Keratinocyte (primary cell): ENCODE measurements at regions not wholly inside any gene's neighbourhood (a gene's known extent, or its start where the extent isn't known, plus 50 kb on each side); places are given as distances from the start of the nearest gene placed in this dataset.

ENCODE experiments used
- DNase-seq: peaks from one replicate; pipeline ENCODE4 v3.0.0-alpha.2; 2011; ENCODE audit warnings: low read depth, missing footprints, low spot score
- FAIRE-seq: peaks from 2 replicates; lab custom pipeline; 2011; peaks lifted over from hg19 to GRCh38; lab: Jason Lieb, UNC
- H2AFZ ChIP-seq: 2 replicates; pipeline ENCODE4 v1.6.0; 2012; ENCODE audit warnings: low read length, control low read depth, inconsistent platforms; ENCODE audit not compliant: control insufficient read depth
- H3K27ac ChIP-seq: 2 replicates; pipeline ENCODE4 v1.5.1; 2011; ENCODE audit warnings: low read length; ENCODE audit not compliant: control insufficient read depth, insufficient read depth
- H3K27me3 ChIP-seq: 3 replicates; pipeline ENCODE4 v1.6.0; 2011; ENCODE audit warnings: low read length; ENCODE audit not compliant: control insufficient read depth, insufficient read depth; ENCODE audit errors: extremely low read depth
- H3K36me3 ChIP-seq, 2 experiments: 2 replicates in 1 of 2; 3 replicates in 1 of 2; pipeline ENCODE4 v1.5.1; 2011; ENCODE audit warnings: low read length in 2 of 2, mild to moderate bottlenecking in 1 of 2; ENCODE audit not compliant: control insufficient read depth in 2 of 2, insufficient read depth in 2 of 2; ENCODE audit errors: extremely low read depth in 1 of 2
- H3K4me1 ChIP-seq: 3 replicates; pipeline ENCODE4 v1.5.1; 2011; ENCODE audit warnings: low read length; ENCODE audit not compliant: control insufficient read depth, insufficient read depth; ENCODE audit errors: extremely low read depth
- H3K4me2 ChIP-seq: 3 replicates; pipeline ENCODE4 v1.6.0; 2011; ENCODE audit warnings: low read depth, low read length; ENCODE audit not compliant: control insufficient read depth, insufficient read depth; ENCODE audit errors: extremely low read depth
- H3K4me3 ChIP-seq, 3 experiments: fragments of 200-600 bp in 1 of 3; sonication (generic) in 1 of 3; 2 replicates in 2 of 3; 3 replicates in 1 of 3; pipeline ENCODE4 v1.5.1; 2011 to 2016; ENCODE audit warnings: low read length in 3 of 3, mild to moderate bottlenecking in 3 of 3, control low read depth in 2 of 3, inconsistent platforms in 1 of 3, low read depth in 1 of 3, mixed read lengths in 1 of 3, mixed run types in 1 of 3, moderate library complexity in 1 of 3; ENCODE audit not compliant: control insufficient read depth in 2 of 3, insufficient read depth in 2 of 3; ENCODE audit errors: extremely low read depth in 1 of 3
- H3K79me2 ChIP-seq: 2 replicates; pipeline ENCODE4 v1.6.0; 2012; ENCODE audit warnings: low read length; ENCODE audit not compliant: control insufficient read depth, insufficient read depth
- H3K9ac ChIP-seq: 3 replicates; pipeline ENCODE4 v1.6.0; 2011; ENCODE audit warnings: low read length; ENCODE audit not compliant: control insufficient read depth, insufficient read depth; ENCODE audit errors: extremely low read depth
- H3K9me1 ChIP-seq: 3 replicates; pipeline ENCODE4 v1.6.0; 2011; ENCODE audit warnings: low read length; ENCODE audit not compliant: control insufficient read depth, insufficient read depth; ENCODE audit errors: extremely low read depth
- H3K9me3 ChIP-seq: 2 replicates; pipeline ENCODE4 v1.5.1; 2012; ENCODE audit warnings: low read depth, low read length; ENCODE audit not compliant: control insufficient read depth
- H4K20me1 ChIP-seq: 3 replicates; pipeline ENCODE4 v1.6.0; 2011; ENCODE audit warnings: low read length; ENCODE audit not compliant: control insufficient read depth, insufficient read depth; ENCODE audit errors: extremely low read depth
- CTCF ChIP-seq, 3 experiments: IDR thresholded peaks in 1 of 3; conservative IDR thresholded peaks in 1 of 3; optimal IDR thresholded peaks in 1 of 3; 2 replicates in 2 of 3; 3 replicates in 1 of 3; pipeline versions ENCODE3 to v1.5.1; 2011; ENCODE audit warnings: low read length in 3 of 3, mild to moderate bottlenecking in 3 of 3, moderate library complexity in 2 of 3, control low read depth in 1 of 3, inconsistent platforms in 1 of 3; ENCODE audit not compliant: insufficient read depth in 2 of 3; ENCODE audit errors: extremely low read depth in 1 of 3
- EZH2 ChIP-seq: IDR thresholded peaks from one replicate; pipeline ENCODE4 v1.6.1; 2012; ENCODE audit warnings: inconsistent platforms, mild to moderate bottlenecking, low read length, moderate library complexity
- dilution Hi-C: fragments of 300-500 bp; cut with MboI; formaldehyde crosslinking; loops from one replicate; pipeline ENCODE4 v1.7.0; 2020; ENCODE audit warnings: low sequenced_read_pairs; ENCODE audit not compliant: extremely low pct_ligation_motif_present

GRCh38 chr2:142602418-142602989, 275.0 kb upstream of the KYNU start:
- dilution Hi-C loops = no loop called here
- Histone ChIP-seq H3K36me3 (no peaks in the 10 kb centered on the region), H3K27ac (no peak overlapping the region), H3K9me3 (no peaks in the 10 kb centered on the region), H3K4me3 (no peak overlapping the region), H3K4me1 (no peaks in the 10 kb centered on the region), H3K4me2 (no peak overlapping the region), H3K9ac (no peak overlapping the region), H3K79me2 (no peaks in the 10 kb centered on the region), H3K27me3 (no peaks in the 10 kb centered on the region), H2AFZ (no peak overlapping the region), H3K9me1 (no peaks in the 10 kb centered on the region), H4K20me1 (no peaks in the 10 kb centered on the region)
- no peak for TF ChIP-seq EZH2
- no peak for TF ChIP-seq CTCF (optimal IDR thresholded peaks at IDR 0.05 in 1 of 3, IDR thresholded peaks at IDR 0.05 in 1 of 3, conservative IDR thresholded peaks at IDR 0.05 in 1 of 3; ENCODE audit: extremely low read depth in 1 of 3, insufficient read depth in 2 of 3, low read length in 3 of 3)
- no peak for FAIRE-seq
- DNase-seq = no peak

- Histone ChIP-seq H3K27ac (no peak overlapping the region), H3K9ac (no peak overlapping the region), H3K79me2 (no peaks in the 10 kb centered on the region), H3K4me3 (no peak overlapping the region), H3K9me1 (no peaks in the 10 kb centered on the region), H3K9me3 (no peaks in the 10 kb centered on the region), H2AFZ (no peak overlapping the region), H3K36me3 (no peaks in the 10 kb centered on the region), H3K27me3 (no peaks in the 10 kb centered on the region), H3K4me2 (no peak overlapping the region), H4K20me1 (no peaks in the 10 kb centered on the region), H3K4me1 (no peaks in the 10 kb centered on the region)
- FAIRE-seq = no peak
- dilution Hi-C loops = no loop called here
- TF ChIP-seq CTCF (optimal IDR thresholded peaks at IDR 0.05 in 1 of 3, IDR thresholded peaks at IDR 0.05 in 1 of 3, conservative IDR thresholded peaks at IDR 0.05 in 1 of 3; ENCODE audit: extremely low read depth in 1 of 3, insufficient read depth in 2 of 3, low read length in 3 of 3) (no peak), EZH2 (no peak)
- no peak for DNase-seq
Observed at GRCh38 chr2:142601794-142602193, 275.7 kb upstream of the KYNU start.
